B cell (primary cell): ENCODE measurements at regions not wholly inside any gene's neighbourhood (a gene's known extent, or its start where the extent isn't known, plus 50 kb on each side); places are given as distances from the start of the nearest gene placed in this dataset.

Experiments used
- ATAC-seq: fragments of 200-7000 bp; cut with Tn5 transposase; one replicate; pipeline ENCODE4 v1.10.0; 2021; ENCODE audit warnings: low read depth, mild to moderate bottlenecking, moderate number of reproducible peaks, moderate library complexity
- CTCF ChIA-PET: fragments of 350-600 bp; sonication (Branson Sonifier 250); formaldehyde crosslinking; loops from one replicate; lab custom pipeline; 2021; ENCODE audit warnings: antibody characterized with exemption, inconsistent platforms; lab: Charles Lee
- POLR2A ChIA-PET: fragments of 350-600 bp; sonication (Branson Sonifier 250); formaldehyde crosslinking; loops from one replicate; lab custom pipeline; 2021; ENCODE audit warnings: antibody characterized with exemption; lab: Charles Lee
- DNase-seq: peaks from one replicate; pipeline ENCODE4 v3.0.0; 2013
- H2AFZ ChIP-seq: 2 replicates; pipeline ENCODE4 v1.6.1; 2012; ENCODE audit warnings: mild to moderate bottlenecking, low read depth, low read length; ENCODE audit not compliant: insufficient read depth, poor library complexity, severe bottlenecking
- H3K27ac ChIP-seq, 2 donors: 1 replicate in 1 of 2; 2 replicates in 1 of 2; pipeline ENCODE4 v1.5.1; 2012 to 2013; ENCODE audit warnings: low read length in 2 of 2, mild to moderate bottlenecking in 2 of 2, moderate library complexity in 1 of 2
- H3K27me3 ChIP-seq, 4 experiments: fragments of 200-600 bp in 1 of 4; sonication (generic) in 1 of 4; replicated peaks in 1 of 4; 1 replicate in 2 of 4; 2 replicates in 2 of 4; pipeline versions ENCODE4 v1.6.1 to v1.7.0; 2013 to 2016; ENCODE audit warnings: low read length in 3 of 4, mild to moderate bottlenecking in 2 of 4, mixed read lengths in 1 of 4, moderate library complexity in 1 of 4; ENCODE audit not compliant: insufficient read depth in 4 of 4, control insufficient read depth in 3 of 4; ENCODE audit errors: control extremely low read depth in 1 of 4
- H3K36me3 ChIP-seq, 2 experiments: replicated peaks in 1 of 2; 1 replicate in 1 of 2; 2 replicates in 1 of 2; pipeline versions ENCODE4 v1.6.1 to v1.7.1; 2013; ENCODE audit warnings: low read length in 1 of 2; ENCODE audit not compliant: insufficient read depth in 2 of 2, control insufficient read depth in 1 of 2; ENCODE audit errors: control extremely low read depth in 1 of 2, extremely low read depth in 1 of 2
- H3K4me1 ChIP-seq, 2 donors: fragments of 200-600 bp in 1 of 2; sonication (generic) in 1 of 2; 1 replicate in 1 of 2; 2 replicates in 1 of 2; pipeline versions ENCODE4 v1.5.1 to v1.6.1; 2013 to 2017; ENCODE audit warnings: low read length in 2 of 2; ENCODE audit not compliant: control insufficient read depth in 2 of 2, insufficient read depth in 2 of 2
- H3K4me2 ChIP-seq: replicated peaks from 2 replicates; pipeline ENCODE3; 2012; ENCODE audit warnings: mild to moderate bottlenecking, low read depth, low read length; ENCODE audit not compliant: poor library complexity, severe bottlenecking
- H3K4me3 ChIP-seq, 5 experiments: fragments of 200-600 bp in 1 of 5; sonication (generic) in 1 of 5; 1 replicate in 3 of 5; 2 replicates in 2 of 5; pipeline versions ENCODE4 v1.5.1 to v1.7.0; 2011 to 2016; ENCODE audit warnings: low read length in 4 of 5, mild to moderate bottlenecking in 4 of 5, low read depth in 2 of 5, control low read depth in 1 of 5, moderate library complexity in 1 of 5; ENCODE audit not compliant: insufficient read depth in 1 of 5; ENCODE audit errors: control extremely low read depth in 1 of 5, extremely low read depth in 1 of 5
- H3K79me2 ChIP-seq: fragments of 200-600 bp; sonication (generic); one replicate; pipeline ENCODE4 v1.6.0; 2016; ENCODE audit warnings: low read length; ENCODE audit not compliant: control insufficient read depth, insufficient read depth
- H3K9ac ChIP-seq: fragments of 200-600 bp; sonication (generic); 2 replicates; pipeline ENCODE4 v1.6.1; 2017; ENCODE audit warnings: mild to moderate bottlenecking, low read length, moderate library complexity
- H3K9me3 ChIP-seq, 3 donors: one replicate each; pipeline versions ENCODE4 v1.6.1 to v1.7.1; 2013; ENCODE audit warnings: low read length in 2 of 3; ENCODE audit not compliant: control insufficient read depth in 2 of 3, insufficient read depth in 1 of 3; ENCODE audit errors: control extremely low read depth in 1 of 3
- H4K20me1 ChIP-seq: 2 replicates; pipeline ENCODE4 v1.6.0; 2012; ENCODE audit warnings: mild to moderate bottlenecking, low read length; ENCODE audit not compliant: insufficient read depth, control insufficient read depth, poor library complexity, severe bottlenecking
- H3K27ac Mint-ChIP-seq: one replicate; pipeline ENCODE4 v1.8.0; 2021; ENCODE audit warnings: mixed read lengths
- H3K27me3 Mint-ChIP-seq: one replicate; pipeline ENCODE4 v1.8.0; 2021; ENCODE audit warnings: mixed read lengths
- H3K4me1 Mint-ChIP-seq: one replicate; pipeline ENCODE4 v1.8.0; 2021; ENCODE audit warnings: mixed read lengths
- H3K4me3 Mint-ChIP-seq: one replicate; pipeline ENCODE4 v1.8.0; 2021; ENCODE audit warnings: mixed read lengths
- H3K9me3 Mint-ChIP-seq: one replicate; pipeline ENCODE4 v1.8.0; 2022; ENCODE audit warnings: mixed read lengths; ENCODE audit not compliant: insufficient read depth
- EZH2 ChIP-seq: IDR thresholded peaks from 2 replicates; pipeline ENCODE4 v1.6.1; 2012; ENCODE audit warnings: borderline replicate concordance, low read depth, mild to moderate bottlenecking, moderate library complexity, low read length; ENCODE audit not compliant: insufficient read depth, poor library complexity, severe bottlenecking
- WGBS: methylation state at CpG from one replicate; pipeline ENCODE4 v1.1.5; 2013; ENCODE audit warnings: missing lambda C conversion rate; ENCODE audit not compliant: insufficient coverage; 5-methylcytosine and 5-hydroxymethylcytosine counted together
- intact Hi-C: fragments of 100-400 bp; cut with micrococcal nuclease; formaldehyde crosslinking; loops from one replicate; pipeline ENCODE4 v1.10.0; 2022
- TF ChIP-seq, protein P1 (sequence below): fragments of 200-600 bp; IDR thresholded peaks from one replicate; pipeline ENCODE4 v1.8.0; 2022; ENCODE audit warnings: antibody characterized with exemption, mild to moderate bottlenecking

DNA sequence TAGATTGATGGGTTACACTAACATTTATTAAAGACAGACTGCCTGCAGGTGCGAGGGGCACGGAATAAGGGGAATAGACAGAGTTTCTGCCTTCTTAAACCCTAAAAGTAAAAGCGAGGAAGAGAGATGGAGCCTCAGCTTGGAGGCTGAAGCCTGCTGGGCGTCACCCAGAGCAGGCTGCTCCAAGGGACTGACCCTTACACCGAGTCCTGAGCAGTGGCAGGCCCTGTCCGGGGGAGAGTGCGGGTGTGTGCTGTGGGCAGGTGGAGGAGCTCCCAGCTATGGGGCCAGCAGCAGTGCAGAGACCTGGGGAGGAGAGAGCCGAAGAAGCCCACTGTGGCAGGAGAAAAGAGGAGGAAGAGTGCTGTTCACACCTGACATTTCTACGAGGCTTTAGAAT, 86.4 kb downstream of the SOX1 start:
- Mint-ChIP-seq H3K27me3 (no peaks in the 10 kb centered on the region), H3K4me1 (no peaks in the 10 kb centered on the region), H3K4me3 (no peak overlapping the region), H3K27ac (no peak overlapping the region), H3K9me3 (no peaks in the 10 kb centered on the region)
- Histone ChIP-seq H3K27ac (no peak overlapping the region), H3K9ac (no peak overlapping the region), H3K4me2 (no peak overlapping the region), H3K27me3 (no peaks in the 10 kb centered on the region), H3K4me3 (no peak overlapping the region), H2AFZ (no peak overlapping the region), H3K79me2 (no peaks in the 10 kb centered on the region), H3K4me1 (no peaks in the 10 kb centered on the region), H3K9me3 (peaks cover 0 to 24% (median 0%) of the 10 kb centered on the region in 3 donors), H4K20me1 (no peaks in the 10 kb centered on the region), H3K36me3 (no peaks in the 10 kb centered on the region)
- no peak for DNase-seq
- ChIA-PET CTCF (no interaction called here), POLR2A (interaction anchor here (0.5 kb wide), 1 partner anchor 524 kb away, joined by 8 read pairs; no protein-coding TSS in a partner anchor)
- TF ChIP-seq EZH2, result no peak
- TF ChIP-seq, protein P1, sequence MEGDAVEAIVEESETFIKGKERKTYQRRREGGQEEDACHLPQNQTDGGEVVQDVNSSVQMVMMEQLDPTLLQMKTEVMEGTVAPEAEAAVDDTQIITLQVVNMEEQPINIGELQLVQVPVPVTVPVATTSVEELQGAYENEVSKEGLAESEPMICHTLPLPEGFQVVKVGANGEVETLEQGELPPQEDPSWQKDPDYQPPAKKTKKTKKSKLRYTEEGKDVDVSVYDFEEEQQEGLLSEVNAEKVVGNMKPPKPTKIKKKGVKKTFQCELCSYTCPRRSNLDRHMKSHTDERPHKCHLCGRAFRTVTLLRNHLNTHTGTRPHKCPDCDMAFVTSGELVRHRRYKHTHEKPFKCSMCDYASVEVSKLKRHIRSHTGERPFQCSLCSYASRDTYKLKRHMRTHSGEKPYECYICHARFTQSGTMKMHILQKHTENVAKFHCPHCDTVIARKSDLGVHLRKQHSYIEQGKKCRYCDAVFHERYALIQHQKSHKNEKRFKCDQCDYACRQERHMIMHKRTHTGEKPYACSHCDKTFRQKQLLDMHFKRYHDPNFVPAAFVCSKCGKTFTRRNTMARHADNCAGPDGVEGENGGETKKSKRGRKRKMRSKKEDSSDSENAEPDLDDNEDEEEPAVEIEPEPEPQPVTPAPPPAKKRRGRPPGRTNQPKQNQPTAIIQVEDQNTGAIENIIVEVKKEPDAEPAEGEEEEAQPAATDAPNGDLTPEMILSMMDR, result no peak
- WGBS, result 89% methylated on average over 7 of the region's 9 CpGs
- ATAC-seq, result no peak
- intact Hi-C loops, result no loop called here

DNA sequence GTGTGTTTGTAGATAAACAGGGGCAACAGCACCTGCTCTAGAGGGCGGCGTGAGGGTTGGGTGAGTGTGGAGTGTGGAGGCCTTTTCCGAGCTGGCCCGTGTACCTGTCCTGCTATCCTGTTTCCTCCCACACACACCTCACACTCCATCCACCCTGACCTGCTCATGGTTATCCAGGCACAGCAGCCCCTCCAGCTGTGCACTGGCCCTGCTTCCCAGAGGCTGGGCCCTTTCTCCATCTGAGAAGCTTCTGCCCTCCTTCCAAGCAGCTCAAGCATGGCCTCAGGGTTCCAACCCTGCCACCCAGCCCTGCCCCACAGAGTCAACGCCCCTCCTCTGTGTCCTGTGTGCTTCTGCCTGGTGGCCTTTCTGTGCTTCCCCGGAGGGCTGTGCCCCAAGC, 86.9 kb downstream of the SOX1 start:
- no peaks in the 10 kb centered on the region for H3K79me2 ChIP-seq
- ATAC-seq (no peak), DNase-seq (no peak)
- Mint-ChIP-seq H3K27me3 (no peaks in the 10 kb centered on the region), H3K9me3 (no peaks in the 10 kb centered on the region), H3K4me1 (no peaks in the 10 kb centered on the region), H3K27ac (no peak overlapping the region), H3K4me3 (no peak overlapping the region)
- H3K4me2 ChIP-seq, result no peak overlapping the region
- H3K27me3 ChIP-seq, result no peaks in the 10 kb centered on the region
- no peak overlapping the region for H3K9ac ChIP-seq
- intact Hi-C loops, result no loop called here
- CTCF ChIA-PET, result no interaction called here
- no peak overlapping the region for H3K4me3 ChIP-seq
- no peaks in the 10 kb centered on the region for H3K36me3 ChIP-seq
- H3K4me1 ChIP-seq, result no peaks in the 10 kb centered on the region
- WGBS, result 76% methylated on average over 3 of the region's 6 CpGs
- TF ChIP-seq, protein P1, result no peak
- no peak for TF ChIP-seq EZH2
- POLR2A ChIA-PET, result interaction anchor here (0.5 kb wide), 1 partner anchor 523 kb away, joined by 8 read pairs; no protein-coding TSS in a partner anchor
- H2AFZ ChIP-seq, result no peak overlapping the region
- H3K9me3 ChIP-seq, result peaks cover 0 to 21% (median 0%) of the 10 kb centered on the region in 3 donors
- H4K20me1 ChIP-seq, result no peaks in the 10 kb centered on the region
- no peak overlapping the region for H3K27ac ChIP-seq
